Muscle of leg (tissue), 3 donors: ENCODE measurements at regions not wholly inside any gene's neighbourhood (a gene's known extent, or its start where the extent isn't known, plus 50 kb on each side); places are given as distances from the start of the nearest gene placed in this dataset.

Source experiments
- DNase-seq: peaks from one replicate; pipeline ENCODE4 v3.0.0; 2013
- H3K27ac ChIP-seq: one replicate; pipeline ENCODE4 v1.5.1; 2013; ENCODE audit warnings: mild to moderate bottlenecking, low read length, control low read depth
- H3K27me3 ChIP-seq: one replicate; pipeline ENCODE4 v1.6.1; 2013; ENCODE audit warnings: low read length; ENCODE audit not compliant: control insufficient read depth, insufficient read depth
- H3K36me3 ChIP-seq: one replicate; pipeline ENCODE4 v1.6.1; 2013; ENCODE audit warnings: low read length; ENCODE audit not compliant: control insufficient read depth, insufficient read depth
- H3K4me1 ChIP-seq: one replicate; pipeline ENCODE4 v1.6.1; 2013; ENCODE audit warnings: low read length; ENCODE audit not compliant: control insufficient read depth, insufficient read depth
- H3K4me3 ChIP-seq: one replicate; pipeline ENCODE4 v1.5.1; 2013; ENCODE audit warnings: low read length, control low read depth
- H3K9me3 ChIP-seq: replicated peaks from 2 replicates; pipeline ENCODE4 v1.6.1; 2013; ENCODE audit warnings: low read depth, low read length; ENCODE audit not compliant: control insufficient read depth
- WGBS: methylation state at CpG from one replicate; pipeline ENCODE4 v1.1.5; 2013; ENCODE audit warnings: missing lambda C conversion rate; ENCODE audit not compliant: insufficient coverage; 5-methylcytosine and 5-hydroxymethylcytosine counted together

DNA sequence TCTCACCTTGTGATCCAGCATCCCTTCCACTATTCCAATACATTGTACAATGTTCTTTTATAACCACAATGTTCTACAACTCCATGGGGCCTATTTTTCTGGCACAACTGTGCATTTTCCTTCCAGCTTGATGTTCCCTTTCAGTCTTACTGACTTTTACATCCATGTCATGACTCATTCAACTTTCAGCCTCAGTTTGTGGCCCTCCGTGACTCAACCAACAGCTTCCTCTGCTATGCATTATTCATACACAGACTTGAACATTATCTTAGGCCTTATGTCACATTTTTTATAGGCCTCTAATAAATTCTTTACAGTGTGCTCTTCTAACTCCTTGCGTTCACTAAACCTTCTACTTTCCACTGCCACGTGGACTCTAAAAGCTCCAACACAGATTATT is 119.4 kb upstream of the PRMT6 start:
- no peaks in the 10 kb centered on the region for H3K27me3 ChIP-seq
- no peaks in the 10 kb centered on the region for H3K9me3 ChIP-seq
- no peak overlapping the region for H3K27ac ChIP-seq
- no peaks in the 10 kb centered on the region for H3K4me1 ChIP-seq
- H3K4me3 ChIP-seq: no peak overlapping the region
- WGBS: 52% methylated on average over 3 of the region's 3 CpGs
- H3K36me3 ChIP-seq: no peaks in the 10 kb centered on the region
- no peak for DNase-seq

DNA sequence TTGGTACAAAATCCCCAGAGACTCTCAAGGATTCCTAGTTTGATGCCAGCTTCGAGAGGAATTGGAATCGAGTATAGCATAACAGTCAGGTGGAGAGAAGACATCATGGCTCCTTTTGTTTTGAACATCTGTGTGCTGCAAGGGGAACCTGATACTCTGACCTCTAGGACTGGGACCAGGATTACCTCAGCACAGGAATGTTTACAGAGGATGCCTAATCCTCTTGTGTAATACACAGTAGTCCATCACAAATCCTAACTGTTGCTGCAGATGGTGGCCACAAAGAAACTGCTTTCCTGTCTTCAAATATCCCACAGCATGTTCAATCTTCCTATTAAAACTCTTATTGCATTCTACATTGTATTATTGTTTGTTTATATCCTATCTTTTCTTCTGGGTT is 111.8 kb upstream of the PRMT6 start:
- no peaks in the 10 kb centered on the region for H3K36me3 ChIP-seq
- H3K4me1 ChIP-seq: no peaks in the 10 kb centered on the region
- no peaks in the 10 kb centered on the region for H3K9me3 ChIP-seq
- H3K27ac ChIP-seq: no peak overlapping the region
- DNase-seq: peak; percentile 30
- no peak overlapping the region for H3K4me3 ChIP-seq
- WGBS: 20% methylated on average over 1 of the region's 2 CpGs
- no peaks in the 10 kb centered on the region for H3K27me3 ChIP-seq

DNA sequence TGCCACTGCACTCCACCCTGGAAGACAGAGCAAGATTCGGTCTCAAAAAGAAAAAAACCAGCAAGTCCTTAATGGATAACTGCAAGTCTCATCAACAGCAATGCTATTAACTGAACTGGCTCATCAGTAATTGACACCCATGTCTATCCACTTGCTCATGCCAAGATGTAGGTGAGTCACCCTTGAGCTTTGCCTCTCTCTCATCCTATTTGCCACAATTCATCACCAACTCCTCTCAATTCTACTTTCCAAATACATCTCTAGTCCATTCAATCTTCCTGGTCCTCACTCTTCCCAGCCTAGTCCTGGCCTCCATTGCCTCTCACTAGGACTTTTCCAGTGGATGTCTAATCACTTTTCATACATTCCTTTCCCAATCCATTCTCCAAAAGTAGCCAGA is 103.7 kb upstream of the PRMT6 start:
- Histone ChIP-seq H3K4me3 (no peak overlapping the region), H3K27ac (no peak overlapping the region), H3K36me3 (no peaks in the 10 kb centered on the region), H3K27me3 (no peaks in the 10 kb centered on the region), H3K4me1 (no peaks in the 10 kb centered on the region), H3K9me3 (no peaks in the 10 kb centered on the region)
- WGBS: 75% methylated on average over 1 of the region's 1 CpG
- DNase-seq: no peak

DNA sequence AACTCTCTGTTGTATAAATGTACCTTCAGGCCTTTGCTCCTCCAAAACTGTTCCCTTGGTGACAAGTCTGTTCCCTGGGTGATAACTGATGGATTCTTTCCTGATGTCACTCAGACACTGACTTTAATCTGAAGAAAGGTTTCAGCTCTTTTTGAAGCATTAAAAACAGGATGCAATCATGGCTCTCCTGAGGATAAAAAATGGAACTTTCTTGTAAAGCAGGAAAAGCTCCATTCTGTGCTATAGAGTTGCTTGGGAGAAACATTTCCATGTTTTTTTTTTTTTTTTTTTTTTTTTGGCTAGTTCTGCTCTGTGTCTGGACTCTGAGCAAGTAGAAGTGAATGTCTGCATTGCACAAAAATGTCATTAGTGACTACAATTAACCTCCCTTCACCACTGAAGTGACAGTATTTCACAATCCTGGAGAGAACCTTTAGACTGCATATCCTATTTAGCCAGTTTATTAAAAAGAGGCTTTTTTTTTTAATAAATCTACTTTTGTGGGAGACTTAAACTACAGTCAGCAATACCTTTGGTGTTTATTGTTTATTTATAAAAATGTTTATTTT is 101.7 kb upstream of the PRMT6 start:
- no peak overlapping the region for H3K4me3 ChIP-seq
- peak; percentile 89 for DNase-seq
- peak overlapping the region; percentile 45 for H3K27ac ChIP-seq
- no peaks in the 10 kb centered on the region for H3K27me3 ChIP-seq
- no peaks in the 10 kb centered on the region for H3K9me3 ChIP-seq
- H3K4me1 ChIP-seq: no peaks in the 10 kb centered on the region
- H3K36me3 ChIP-seq: no peaks in the 10 kb centered on the region

DNA sequence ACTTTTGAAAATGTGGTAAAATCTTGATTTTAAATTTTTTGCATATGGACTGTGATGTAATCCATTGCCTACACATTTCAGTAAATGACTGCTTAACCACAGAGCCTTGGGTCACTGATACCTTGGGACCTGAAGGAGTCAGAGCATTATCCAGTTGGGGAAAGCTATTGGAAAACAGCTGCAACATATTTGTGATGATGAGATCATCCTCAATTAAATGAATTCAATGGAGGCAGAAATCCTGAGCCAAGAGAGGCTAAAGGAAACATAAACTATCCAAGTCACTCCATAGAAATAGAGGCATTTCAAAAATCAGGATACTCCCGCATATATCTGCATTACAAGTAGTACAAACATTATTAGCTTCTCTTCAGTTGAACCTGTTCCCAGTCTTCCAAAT is 99.8 kb upstream of the PRMT6 start:
- H3K27me3 ChIP-seq: no peaks in the 10 kb centered on the region
- peak overlapping the region; percentile 71 for H3K27ac ChIP-seq
- no peaks in the 10 kb centered on the region for H3K4me1 ChIP-seq
- no peak overlapping the region for H3K4me3 ChIP-seq
- DNase-seq: peak; percentile 97
- WGBS: no CpG with 5 or more reads among the region's 1 CpG
- no peaks in the 10 kb centered on the region for H3K36me3 ChIP-seq
- H3K9me3 ChIP-seq: no peaks in the 10 kb centered on the region

DNA sequence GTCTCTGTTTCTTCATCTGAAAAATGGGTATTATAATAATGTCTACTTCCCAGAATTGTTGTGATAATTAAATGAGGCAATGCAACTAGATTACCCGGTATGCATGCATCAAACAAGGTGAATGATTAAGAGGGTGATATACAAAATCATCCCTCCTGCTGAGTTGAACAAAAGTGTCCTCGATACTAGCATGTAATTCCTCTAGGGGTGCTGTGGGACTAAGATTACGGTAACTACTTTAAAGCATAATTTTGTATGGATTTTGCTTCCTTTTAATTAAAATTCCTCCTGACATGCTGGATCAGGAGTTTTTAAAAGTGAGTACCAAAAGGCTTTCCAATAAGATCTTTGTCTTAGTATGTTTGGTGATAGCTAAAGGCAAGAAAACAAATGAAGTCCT is 98.7 kb upstream of the PRMT6 start:
- no peaks in the 10 kb centered on the region for H3K4me1 ChIP-seq
- no peak overlapping the region for H3K27ac ChIP-seq
- no peak overlapping the region for H3K4me3 ChIP-seq
- no peak for DNase-seq
- WGBS: no CpG with 5 or more reads among the region's 3 CpGs
- no peaks in the 10 kb centered on the region for H3K36me3 ChIP-seq
- no peaks in the 10 kb centered on the region for H3K9me3 ChIP-seq
- no peaks in the 10 kb centered on the region for H3K27me3 ChIP-seq

DNA sequence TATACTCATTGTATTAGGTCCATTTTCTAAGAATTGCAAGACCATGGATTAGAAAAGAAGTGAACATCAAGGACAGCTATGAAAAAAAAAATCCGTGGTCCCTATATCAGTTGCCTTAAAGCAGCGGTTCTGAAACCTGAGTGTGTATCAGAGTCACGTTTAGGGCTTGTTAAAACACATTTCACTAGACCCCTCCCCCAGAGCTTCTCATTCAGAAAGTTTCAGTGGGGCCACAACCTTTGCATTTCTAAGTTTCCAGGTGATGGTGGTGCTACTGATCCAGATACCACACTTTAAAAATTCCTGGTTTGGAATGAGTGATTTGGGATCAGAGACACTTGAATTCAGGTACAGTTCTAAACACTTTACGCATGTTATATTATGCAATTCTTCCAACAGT is 96.1 kb upstream of the PRMT6 start:
- no peaks in the 10 kb centered on the region for H3K27me3 ChIP-seq
- H3K36me3 ChIP-seq: no peaks in the 10 kb centered on the region
- H3K27ac ChIP-seq: no peak overlapping the region
- no peaks in the 10 kb centered on the region for H3K4me1 ChIP-seq
- no peak for DNase-seq
- no peaks in the 10 kb centered on the region for H3K9me3 ChIP-seq
- no peak overlapping the region for H3K4me3 ChIP-seq
- 25% methylated on average over 3 of the region's 4 CpGs for WGBS

DNA sequence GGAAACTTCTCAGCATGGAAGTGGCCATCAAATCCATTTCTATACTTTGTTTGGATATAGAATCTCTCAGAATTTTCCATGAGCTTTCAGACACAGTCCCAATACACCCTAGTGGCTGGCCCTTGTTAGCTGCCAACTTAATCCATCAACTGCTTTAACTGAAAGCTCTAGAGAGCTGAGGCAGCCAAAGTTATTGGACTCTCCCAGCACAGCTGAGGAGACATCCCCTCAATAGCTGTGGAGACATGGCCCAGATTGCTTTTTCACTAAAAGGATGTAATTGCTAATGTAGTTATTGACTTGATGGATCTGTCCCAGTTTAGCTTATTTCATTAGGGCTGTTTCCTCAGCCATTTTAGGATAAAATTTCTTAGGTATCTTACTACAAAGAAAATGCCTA is 94.8 kb upstream of the PRMT6 start:
- DNase-seq: peak; percentile 74
- H3K4me3 ChIP-seq: no peak overlapping the region

DNA sequence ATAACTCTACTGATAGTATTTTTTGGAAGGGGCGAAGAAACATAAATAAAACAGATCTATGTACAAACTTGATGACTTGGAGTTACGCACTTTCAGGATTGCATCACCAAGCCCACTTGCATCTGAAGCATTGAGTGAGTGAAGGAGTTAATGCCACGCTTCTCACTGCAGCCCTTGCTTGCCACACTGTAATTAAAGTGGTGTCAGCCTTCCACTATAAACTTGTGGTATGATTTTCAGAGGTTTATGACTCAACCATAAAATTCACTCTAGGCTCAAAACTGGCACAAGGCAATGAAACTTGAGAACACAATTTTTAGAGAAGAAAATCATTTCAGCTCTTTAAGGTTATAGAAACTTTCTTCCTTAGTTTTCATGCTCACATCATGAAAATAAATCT is 93.9 kb upstream of the PRMT6 start:
- no peaks in the 10 kb centered on the region for H3K9me3 ChIP-seq
- DNase-seq: no peak
- WGBS: 83% methylated on average over 1 of the region's 3 CpGs

More for the DNA sequence above, 94.8 kb upstream of the PRMT6 start:
- Histone ChIP-seq H3K27ac (no peak overlapping the region), H3K4me1 (no peaks in the 10 kb centered on the region), H3K9me3 (no peaks in the 10 kb centered on the region), H3K36me3 (no peaks in the 10 kb centered on the region), H3K27me3 (no peaks in the 10 kb centered on the region)

DNA sequence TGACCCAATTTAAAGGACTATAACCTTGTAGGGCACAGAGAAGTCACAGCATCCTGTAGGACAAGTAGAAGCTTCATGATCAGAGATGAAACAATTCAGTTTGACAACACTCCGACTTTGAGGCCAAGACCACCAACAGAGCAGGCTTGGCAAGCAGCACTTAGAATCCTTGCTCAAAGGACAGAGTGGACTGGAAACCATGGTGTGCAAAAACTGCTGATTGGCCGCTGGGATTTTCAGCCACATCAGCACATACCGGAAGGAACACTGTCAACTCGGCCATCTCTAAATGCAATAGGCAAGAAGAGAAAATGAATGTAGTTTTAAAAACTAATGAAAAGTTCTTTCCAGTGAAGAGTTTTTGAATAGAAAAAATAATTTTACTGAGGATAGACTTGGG is 92.0 kb upstream of the PRMT6 start:
- no peaks in the 10 kb centered on the region for H3K36me3 ChIP-seq
- no peaks in the 10 kb centered on the region for H3K27me3 ChIP-seq
- no peak overlapping the region for H3K27ac ChIP-seq
- 77% methylated on average over 2 of the region's 4 CpGs for WGBS
- no peak for DNase-seq
- no peaks in the 10 kb centered on the region for H3K4me1 ChIP-seq
- no peak overlapping the region for H3K4me3 ChIP-seq
- no peaks in the 10 kb centered on the region for H3K9me3 ChIP-seq

More for the DNA sequence above, 93.9 kb upstream of the PRMT6 start:
- H3K4me3 ChIP-seq: no peak overlapping the region
- no peak overlapping the region for H3K27ac ChIP-seq
- no peaks in the 10 kb centered on the region for H3K27me3 ChIP-seq
- H3K36me3 ChIP-seq: no peaks in the 10 kb centered on the region
- no peaks in the 10 kb centered on the region for H3K4me1 ChIP-seq

DNA sequence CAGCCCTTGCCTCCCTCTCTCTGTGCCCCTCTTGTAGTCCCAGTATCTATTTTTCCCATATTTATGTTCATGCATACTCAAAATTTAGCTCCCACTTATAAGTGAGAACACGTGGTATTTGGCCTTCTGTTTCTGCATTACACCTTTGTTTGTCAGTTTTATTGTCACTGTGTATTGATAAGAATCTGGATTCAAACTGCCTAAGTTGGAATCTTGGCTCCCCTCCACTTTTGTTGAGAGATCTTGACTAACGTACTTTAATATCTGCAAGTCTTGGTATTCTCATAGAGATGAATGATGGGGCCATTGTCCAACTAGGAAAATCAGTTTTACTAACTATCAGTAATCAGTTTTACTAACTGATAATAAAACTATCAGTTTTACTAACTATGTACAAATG is 87.8 kb upstream of the PRMT6 start:
- no peak overlapping the region for H3K4me3 ChIP-seq
- no peak overlapping the region for H3K27ac ChIP-seq
- H3K36me3 ChIP-seq: no peaks in the 10 kb centered on the region
- H3K27me3 ChIP-seq: no peaks in the 10 kb centered on the region
- DNase-seq: no peak
- no CpG with 5 or more reads among the region's 2 CpGs for WGBS
- no peaks in the 10 kb centered on the region for H3K9me3 ChIP-seq
- no peaks in the 10 kb centered on the region for H3K4me1 ChIP-seq
